SU-DHL-6 (cell line): ENCODE measurements at regions not wholly inside any gene's neighbourhood (a gene's known extent, or its start where the extent isn't known, plus 50 kb on each side); places are given as distances from the start of the nearest gene placed in this dataset.

Experiments
- CTCF ChIP-seq: fragments of 200-600 bp; sonication (generic); IDR thresholded peaks from one replicate; pipeline ENCODE4 v1.5.1; 2017; ENCODE audit warnings: antibody characterized with exemption, mild to moderate bottlenecking, low read length, moderate library complexity; ENCODE audit not compliant: insufficient read depth, poor library complexity, severe bottlenecking
- EZH2phosphoT487 ChIP-seq: fragments of 200-600 bp; sonication (generic), shearing (Covaris generic); conservative IDR thresholded peaks from 2 replicates; pipeline ENCODE4 v1.6.1; 2018; ENCODE audit warnings: mild to moderate bottlenecking, antibody characterized with exemption, low read length, moderate library complexity, mixed read lengths

- TF ChIP-seq CTCF: no peak
- TF ChIP-seq EZH2phosphoT487: no peak
Observed at GRCh38 chr2:239457586-239458445, 57.0 kb upstream of the HDAC4 start.
